Neural crest cell (in vitro differentiated cells): ENCODE measurements at regions not wholly inside any gene's neighbourhood (a gene's known extent, or its start where the extent isn't known, plus 50 kb on each side); places are given as distances from the start of the nearest gene placed in this dataset.

ENCODE experiments used
- DNase-seq: peaks from one replicate; pipeline ENCODE4 v3.0.0; 2021; ENCODE audit warnings: low read depth, mixed read lengths, low spot score
- H3K27ac Mint-ChIP-seq: one replicate; pipeline ENCODE4 v1.8.0; 2021; ENCODE audit warnings: mild to moderate bottlenecking, mixed read lengths; ENCODE audit not compliant: unreplicated experiment
- H3K27me3 Mint-ChIP-seq: 2 replicates; pipeline ENCODE4 v1.8.0; 2021; ENCODE audit warnings: low read depth, mild to moderate bottlenecking, mixed read lengths
- H3K36me3 Mint-ChIP-seq: 2 replicates; pipeline ENCODE4 v1.8.0; 2021; ENCODE audit warnings: low read depth, mild to moderate bottlenecking, mixed read lengths
- H3K4me1 Mint-ChIP-seq: 2 replicates; pipeline ENCODE4 v1.8.0; 2021; ENCODE audit warnings: mixed read lengths
- H3K4me3 Mint-ChIP-seq: one replicate; pipeline ENCODE4 v1.8.0; 2021; ENCODE audit warnings: mild to moderate bottlenecking, mixed read lengths
- H3K9me3 Mint-ChIP-seq: 2 replicates; pipeline ENCODE4 v1.8.0; 2021; ENCODE audit warnings: mixed read lengths
- TF ChIP-seq, protein P1 (sequence below): fragments of 200-600 bp; sonication (generic); conservative IDR thresholded peaks from 2 replicates; pipeline ENCODE4 v1.5.0; 2021; ENCODE audit warnings: antibody characterized with exemption, mild to moderate bottlenecking

DNA sequence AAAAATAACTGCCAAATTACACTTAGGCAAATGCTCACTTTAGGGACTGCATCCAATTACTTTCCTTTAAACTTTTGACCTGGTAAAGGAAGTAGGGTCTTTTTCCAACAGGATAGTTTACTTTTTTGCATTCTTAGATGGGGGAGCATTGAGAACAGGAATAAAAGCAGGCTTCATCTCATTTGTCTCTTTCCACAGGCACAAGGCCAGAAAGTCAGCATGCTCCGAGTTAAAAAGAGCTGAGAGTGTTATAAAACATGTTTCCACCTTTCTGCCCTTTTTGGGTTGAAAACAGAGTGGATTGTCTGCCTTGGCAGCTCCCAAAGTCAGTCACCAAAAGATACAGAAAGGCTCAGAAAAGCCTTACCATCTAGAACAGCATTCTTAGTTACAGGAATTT is 404.9 kb upstream of the ALCAM start:
- H3K4me3 Mint-ChIP-seq = no peak overlapping the region
- TF ChIP-seq, protein P1, sequence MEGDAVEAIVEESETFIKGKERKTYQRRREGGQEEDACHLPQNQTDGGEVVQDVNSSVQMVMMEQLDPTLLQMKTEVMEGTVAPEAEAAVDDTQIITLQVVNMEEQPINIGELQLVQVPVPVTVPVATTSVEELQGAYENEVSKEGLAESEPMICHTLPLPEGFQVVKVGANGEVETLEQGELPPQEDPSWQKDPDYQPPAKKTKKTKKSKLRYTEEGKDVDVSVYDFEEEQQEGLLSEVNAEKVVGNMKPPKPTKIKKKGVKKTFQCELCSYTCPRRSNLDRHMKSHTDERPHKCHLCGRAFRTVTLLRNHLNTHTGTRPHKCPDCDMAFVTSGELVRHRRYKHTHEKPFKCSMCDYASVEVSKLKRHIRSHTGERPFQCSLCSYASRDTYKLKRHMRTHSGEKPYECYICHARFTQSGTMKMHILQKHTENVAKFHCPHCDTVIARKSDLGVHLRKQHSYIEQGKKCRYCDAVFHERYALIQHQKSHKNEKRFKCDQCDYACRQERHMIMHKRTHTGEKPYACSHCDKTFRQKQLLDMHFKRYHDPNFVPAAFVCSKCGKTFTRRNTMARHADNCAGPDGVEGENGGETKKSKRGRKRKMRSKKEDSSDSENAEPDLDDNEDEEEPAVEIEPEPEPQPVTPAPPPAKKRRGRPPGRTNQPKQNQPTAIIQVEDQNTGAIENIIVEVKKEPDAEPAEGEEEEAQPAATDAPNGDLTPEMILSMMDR = no peak
- no peaks in the 10 kb centered on the region for H3K36me3 Mint-ChIP-seq
- H3K27ac Mint-ChIP-seq = no peak overlapping the region
- H3K4me1 Mint-ChIP-seq = peaks cover 27% of the 10 kb centered on the region
- no peak for DNase-seq
- no peaks in the 10 kb centered on the region for H3K27me3 Mint-ChIP-seq
- no peaks in the 10 kb centered on the region for H3K9me3 Mint-ChIP-seq

DNA sequence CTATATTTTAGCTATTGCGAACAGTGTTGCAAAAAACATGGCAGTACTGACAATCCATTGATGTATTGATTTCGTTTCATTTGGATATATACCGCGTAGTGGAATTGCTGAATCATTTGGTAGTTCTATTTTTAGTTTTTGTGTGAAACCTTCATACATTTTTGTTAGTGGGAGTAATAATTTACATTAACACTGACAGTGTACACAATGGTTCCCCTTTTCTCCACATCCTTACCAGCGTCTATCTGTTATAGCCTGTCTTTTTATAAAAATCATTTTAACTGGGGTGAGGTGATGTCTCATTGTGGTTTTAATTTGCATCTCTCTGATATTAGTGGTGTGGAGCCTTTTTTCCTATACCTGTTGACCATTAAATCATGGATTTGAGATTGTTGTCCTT is 392.4 kb upstream of the ALCAM start:
- Mint-ChIP-seq H3K4me3 (no peak overlapping the region), H3K27me3 (no peaks in the 10 kb centered on the region), H3K4me1 (peaks cover 18% of the 10 kb centered on the region), H3K36me3 (peaks cover 10% of the 10 kb centered on the region), H3K9me3 (peaks cover 23% of the 10 kb centered on the region), H3K27ac (no peak overlapping the region)
- no peak for DNase-seq
- TF ChIP-seq, protein P1 = no peak

GRCh38 chr3:104977719-104978118 is 389.0 kb upstream of the ALCAM start:
- peaks cover 8% of the 10 kb centered on the region for H3K4me1 Mint-ChIP-seq
- H3K9me3 Mint-ChIP-seq = peaks cover 16% of the 10 kb centered on the region
- no peaks in the 10 kb centered on the region for H3K27me3 Mint-ChIP-seq
- no peak overlapping the region for H3K27ac Mint-ChIP-seq
- H3K36me3 Mint-ChIP-seq = peaks cover 10% of the 10 kb centered on the region
- TF ChIP-seq, protein P1 = no peak
- H3K4me3 Mint-ChIP-seq = no peak overlapping the region
- DNase-seq = no peak

GRCh38 chr3:104982130-104982529 is 384.6 kb upstream of the ALCAM start:
- no peak for DNase-seq
- H3K27ac Mint-ChIP-seq = no peak overlapping the region
- H3K9me3 Mint-ChIP-seq = peaks cover 2% of the 10 kb centered on the region
- no peak overlapping the region for H3K4me3 Mint-ChIP-seq
- H3K27me3 Mint-ChIP-seq = no peaks in the 10 kb centered on the region
- H3K4me1 Mint-ChIP-seq = no peaks in the 10 kb centered on the region
- TF ChIP-seq, protein P1 = no peak
- no peaks in the 10 kb centered on the region for H3K36me3 Mint-ChIP-seq

DNA sequence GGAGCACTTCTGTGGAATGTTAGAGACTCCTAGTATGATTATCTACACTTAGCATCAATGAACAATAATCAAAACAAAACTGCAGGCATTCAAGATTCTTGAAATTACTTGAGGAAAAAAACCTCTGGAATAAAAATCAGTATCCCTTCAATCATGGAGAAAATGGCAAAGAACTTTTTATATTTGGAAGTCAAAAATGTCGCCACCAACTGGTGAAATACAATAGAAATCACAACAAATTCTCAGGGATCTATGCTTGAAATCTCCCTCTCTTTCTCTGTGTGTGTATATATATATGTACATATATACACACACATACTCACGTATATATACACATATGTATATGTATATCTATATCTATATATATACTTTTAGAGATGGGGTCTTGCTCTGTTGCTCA is 378.9 kb upstream of the ALCAM start:
- Mint-ChIP-seq H3K27me3 (no peaks in the 10 kb centered on the region), H3K9me3 (no peaks in the 10 kb centered on the region), H3K36me3 (no peaks in the 10 kb centered on the region), H3K4me1 (no peaks in the 10 kb centered on the region), H3K4me3 (no peak overlapping the region), H3K27ac (no peak overlapping the region)
- TF ChIP-seq, protein P1 = peak; percentile 37
- DNase-seq = no peak

DNA sequence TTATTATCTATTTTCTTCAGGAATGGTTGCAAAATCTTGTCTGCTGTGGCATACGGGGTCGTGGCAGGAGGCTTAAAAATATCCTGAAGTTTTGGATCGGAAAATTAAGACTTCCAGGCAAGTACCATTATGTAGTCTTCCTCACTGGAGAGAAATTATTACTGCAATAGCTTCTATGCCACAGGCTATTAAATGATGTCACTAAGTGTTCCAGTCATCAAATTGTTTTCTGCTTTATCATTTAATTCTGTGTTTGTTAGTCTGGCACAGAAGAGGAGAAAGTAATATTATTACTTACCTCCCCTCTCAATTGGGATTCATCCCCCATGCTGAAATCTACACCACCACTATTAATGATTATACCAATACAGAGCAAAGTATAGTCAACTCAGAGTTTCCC is 378.2 kb upstream of the ALCAM start:
- Mint-ChIP-seq H3K27me3 (no peaks in the 10 kb centered on the region), H3K4me3 (no peak overlapping the region), H3K4me1 (no peaks in the 10 kb centered on the region), H3K36me3 (no peaks in the 10 kb centered on the region), H3K27ac (no peak overlapping the region), H3K9me3 (no peaks in the 10 kb centered on the region)
- DNase-seq = no peak
- TF ChIP-seq, protein P1 = no peak
